Heart left ventricle (tissue), 16 donors: ENCODE measurements at regions not wholly inside any gene's neighbourhood (a gene's known extent, or its start where the extent isn't known, plus 50 kb on each side); places are given as distances from the start of the nearest gene placed in this dataset.

Experiments used
- ATAC-seq, 4 donors: fragments of 200-7000 bp; cut with Tn5 transposase; one replicate each; pipeline ENCODE4 v1.9.1; 2020 to 2022; ENCODE audit warnings: moderate library complexity in 4 of 4, mild to moderate bottlenecking in 3 of 4, moderate number of reproducible peaks in 1 of 4
- DNase-seq, 5 donors: peaks; one replicate each; pipeline ENCODE4 v3.0.0-alpha.2; 2020
- H3K27ac ChIP-seq, 12 donors: fragments of 200-600 bp; sonication (generic) in 4 of 12; one replicate each; pipeline versions ENCODE4 v1.5.0 to v1.8.0; 2016 to 2022; ENCODE audit warnings: mild to moderate bottlenecking in 2 of 12
- H3K27me3 ChIP-seq, 9 donors: fragments of 200-600 bp; sonication (generic) in 2 of 9; one replicate each; pipeline versions ENCODE4 v1.5.1 to v1.8.0; 2016 to 2022; ENCODE audit warnings: mild to moderate bottlenecking in 3 of 9
- H3K36me3 ChIP-seq, 9 donors: fragments of 200-600 bp; sonication (generic) in 2 of 9; one replicate each; pipeline versions ENCODE4 v1.5.0 to v1.8.0; 2018 to 2022; ENCODE audit warnings: mild to moderate bottlenecking in 2 of 9
- H3K4me1 ChIP-seq, 12 donors: fragments of 200-600 bp; sonication (generic) in 4 of 12; one replicate each; pipeline versions ENCODE4 v1.5.0 to v1.8.0; 2016 to 2022; ENCODE audit warnings: mild to moderate bottlenecking in 3 of 12
- H3K4me3 ChIP-seq, 12 donors: fragments of 200-600 bp; sonication (generic) in 4 of 12; one replicate each; pipeline versions ENCODE4 v1.5.0 to v1.8.0; 2017 to 2022; ENCODE audit warnings: mild to moderate bottlenecking in 9 of 12, moderate library complexity in 4 of 12
- H3K9me3 ChIP-seq, 12 donors: fragments of 200-600 bp; sonication (generic) in 4 of 12; one replicate each; pipeline versions ENCODE4 v1.5.0 to v1.8.0; 2016 to 2022; ENCODE audit warnings: mild to moderate bottlenecking in 1 of 12
- CTCF ChIP-seq, 12 donors: fragments of 200-600 bp; sonication (generic) in 4 of 12; IDR thresholded peaks; one replicate each; pipeline versions ENCODE4 v1.5.0 to v1.8.0; 2018 to 2022; ENCODE audit warnings: antibody characterized with exemption in 12 of 12, mild to moderate bottlenecking in 5 of 12
- POLR2A ChIP-seq, 2 donors: fragments of 450-650 bp; IDR thresholded peaks; one replicate each; pipeline ENCODE4 v1.6.1; 2017; ENCODE audit warnings: antibody characterized with exemption in 2 of 2, mild to moderate bottlenecking in 2 of 2, moderate library complexity in 2 of 2
- WGBS, 4 donors: extraction: QIAGEN DNeasy Blood & Tissue Kit in 2 of 4; methylation state at CpG; one replicate each; pipeline versions ENCODE4 v1.1.5 to v1.1.7; 2013 to 2018; 5-methylcytosine and 5-hydroxymethylcytosine counted together
- intact Hi-C, 10 donors: fragments of 100-400 bp; cut with DNase I; formaldehyde crosslinking; loops; one replicate each; pipeline versions ENCODE4 v1.11.1 to v1.14.2; 2022
- donor health status: ischemic (EF 13 %, LVEDD 7.1; RV severe dilation, severe dysfunction).
- donor health status: healthy with polysubstance abuse.
- donor health status: DM: no; HTN: yes; CAD: no.
- donor health status: DM: no; HTN: no; CAD: no.
- donor health status: ischemic (EF 25% LVEDD 6.9; RV normal size, moderate dysfunction).
- donor health status: ischemic (EF 25% LVEDD 5.7; RV mildly dilated, moderate dysfunction).
- donor health status: healthy.
- donor health status: DM: yes; HTN: yes; CAD: no.
- donor health status: ischemic (EF 35%, LVEDD 5.7; RV mildly dilated, moderate dysfunction).
- donor health status: nonischemic (EF 11% LVEDD 7.7; RV severe dilation, severe dysfunction).
- donor health status: DM: yes; HTN: yes; CAD: no.
- donor health status: PGD.
- donor health status: ischemic (EF 29% LVEDD 5.4; RV normal size, mild dysfunction).
- donor health status: nonischemic (EF 23%, LVEDD 6.1; RV moderate dilation, normal function).

- no peak overlapping the region for H3K4me3 ChIP-seq
- TF ChIP-seq CTCF (IDR thresholded peaks at IDR 0.05) (no peak), POLR2A (IDR thresholded peaks at IDR 0.05) (no peak)
- intact Hi-C loops, result loop anchor here in 1 of 10 donors (5.0 kb wide), 1 partner anchor 43 kb away; no protein-coding TSS in a partner anchor
- H3K27ac ChIP-seq, result no peak overlapping the region
- DNase-seq, result no peak
- H3K36me3 ChIP-seq, result peaks cover 0 to 13% (median 0%) of the 10 kb centered on the region in 9 donors
- peaks cover 0 to 9% (median 0%) of the 10 kb centered on the region in 9 donors for H3K27me3 ChIP-seq
- ATAC-seq, result no peak
- WGBS, 4 donors, result 15 to 23% (median 18%) methylated on average over 1 of the region's 1 CpG
- peaks cover 0 to 7% (median 0%) of the 10 kb centered on the region in 12 donors for H3K9me3 ChIP-seq
- H3K4me1 ChIP-seq, result peaks cover 0 to 27% (median 5%) of the 10 kb centered on the region in 12 donors
Observed at GRCh38 chr19:41495589-41495988, 52.6 kb downstream of the ERICH4 start.

GRCh38 chr19:41499899-41500298, 56.9 kb downstream of the ERICH4 start:
- DNase-seq, result no peak
- Histone ChIP-seq H3K9me3 (peaks cover 0 to 3% (median 0%) of the 10 kb centered on the region in 12 donors), H3K27me3 (peaks cover 0 to 22% (median 0%) of the 10 kb centered on the region in 9 donors), H3K4me1 (peaks cover 0 to 34% (median 5%) of the 10 kb centered on the region in 12 donors), H3K27ac (peak overlapping the region; percentile 67 to 99 (median 90)), H3K36me3 (no peaks in the 10 kb centered on the region), H3K4me3 (peak overlapping the region; percentile 31 to 80 (median 59))
- WGBS, 4 donors, result 64 to 73% (median 72%) methylated on average over 10 of the region's 10 CpGs
- intact Hi-C loops, result loop anchor here in 1 of 10 donors (2.0 to 5.0 kb wide), 2 partner anchors 19 to 48 kb away; no protein-coding TSS in a partner anchor
- TF ChIP-seq POLR2A (IDR thresholded peaks at IDR 0.05) (no peak), CTCF (IDR thresholded peaks at IDR 0.05) (no peak)
- no peak for ATAC-seq

- peak in 1 of 2 donors; percentile 52 for TF ChIP-seq POLR2A (IDR thresholded peaks at IDR 0.05)
- no peak for TF ChIP-seq CTCF (IDR thresholded peaks at IDR 0.05)
- peaks cover 0 to 23% (median 0%) of the 10 kb centered on the region in 9 donors for H3K27me3 ChIP-seq
- WGBS, 4 donors, result 64 to 75% (median 68%) methylated on average over 9 of the region's 9 CpGs
- peaks cover 0 to 34% (median 3%) of the 10 kb centered on the region in 12 donors for H3K4me1 ChIP-seq
- peaks cover 0 to 3% (median 0%) of the 10 kb centered on the region in 12 donors for H3K9me3 ChIP-seq
- DNase-seq (no peak), ATAC-seq (peak in 3 of 4 donors; percentile 37 to 76 (median 61))
- peak overlapping the region; percentile 67 to 99 (median 90) for H3K27ac ChIP-seq
- no peaks in the 10 kb centered on the region for H3K36me3 ChIP-seq
- intact Hi-C loops, result no loop called here
- peak overlapping the region; percentile 31 to 80 (median 59) for H3K4me3 ChIP-seq
Observed at GRCh38 chr19:41500443-41500842, 57.5 kb downstream of the ERICH4 start.

- DNase-seq, result no peak
- TF ChIP-seq CTCF (IDR thresholded peaks at IDR 0.05), result no peak
- Histone ChIP-seq H3K36me3 (no peaks in the 10 kb centered on the region), H3K27me3 (peaks cover 0 to 21% (median 0%) of the 10 kb centered on the region in 9 donors), H3K27ac (peak overlapping the region in 11 of 12 donors; percentile 47 to 99 (median 92)), H3K4me3 (peak overlapping the region in 1 of 12 donors; percentile 17), H3K4me1 (peaks cover 0 to 24% (median 0%) of the 10 kb centered on the region in 12 donors), H3K9me3 (peaks cover 0 to 3% (median 0%) of the 10 kb centered on the region in 12 donors)
- no peak for ATAC-seq
- WGBS, 4 donors, result 43 to 60% (median 51%) methylated on average over 4 of the region's 4 CpGs
- intact Hi-C loops, result no loop called here
Observed at GRCh38 chr19:41501854-41502253, 58.9 kb downstream of the ERICH4 start.
